NCI-H2029 treated with DMSO at 0.1 percent for 48 hours (cell line): ENCODE measurements at regions not wholly inside any gene's neighbourhood (a gene's known extent, or its start where the extent isn't known, plus 50 kb on each side); places are given as distances from the start of the nearest gene placed in this dataset.
"Not testable (repeated sequence)": the region's sequence is repeated elsewhere in the genome, so short reads cannot be mapped to it uniquely, and the experiment has no call there.

Experiments
- DNase-seq: peaks from one replicate; lab custom pipeline; 2025; lab: John Stamatoyannopoulos, UW

GRCh38 chr6:163871616-163872015, 457.1 kb downstream of the QKI start:
- no peak for DNase-seq

GRCh38 chr6:163867518-163868292, 453.2 kb downstream of the QKI start:
- DNase-seq: no peak

GRCh38 chr6:163866192-163866591, 451.7 kb downstream of the QKI start:
- DNase-seq: no peak

- no peak for DNase-seq
These were observed 449.0 kb downstream of the QKI start for GRCh38 chr6:163863565-163863964.

- DNase-seq: no peak
These were observed 448.2 kb downstream of the QKI start for GRCh38 chr6:163862701-163863100.

- no peak for DNase-seq
These were observed 447.1 kb downstream of the QKI start for GRCh38 chr6:163861627-163862026.

GRCh38 chr6:163860287-163861081, 446.0 kb downstream of the QKI start:
- no peak for DNase-seq

- DNase-seq: not testable (repeated sequence)
These were observed 444.4 kb downstream of the QKI start for GRCh38 chr6:163858870-163859269.

GRCh38 chr6:163857421-163857820, 442.9 kb downstream of the QKI start:
- no peak for DNase-seq

- DNase-seq: no peak
These were observed 436.4 kb downstream of the QKI start for GRCh38 chr6:163850874-163851273.

GRCh38 chr6:163844761-163845160, 430.2 kb downstream of the QKI start:
- no peak for DNase-seq

- DNase-seq: no peak
These were observed 429.8 kb downstream of the QKI start for GRCh38 chr6:163844357-163844756.

GRCh38 chr6:163843218-163843617, 428.7 kb downstream of the QKI start:
- no peak for DNase-seq

- no peak for DNase-seq
These were observed 427.9 kb downstream of the QKI start for GRCh38 chr6:163842467-163842866.

GRCh38 chr6:163841733-163842132, 427.2 kb downstream of the QKI start:
- DNase-seq: no peak

- DNase-seq: no peak
These were observed 426.8 kb downstream of the QKI start for GRCh38 chr6:163841326-163841725.

- DNase-seq: no peak
These were observed 426.4 kb downstream of the QKI start for GRCh38 chr6:163840880-163841279.

- DNase-seq: no peak
These were observed 424.8 kb downstream of the QKI start for GRCh38 chr6:163839296-163839695.

- no peak for DNase-seq
These were observed 423.3 kb downstream of the QKI start for GRCh38 chr6:163837691-163838431.

GRCh38 chr6:163836876-163837690, 422.6 kb downstream of the QKI start:
- DNase-seq: no peak

GRCh38 chr6:163835439-163836171, 421.1 kb downstream of the QKI start:
- no peak for DNase-seq
